Calu3 (cell line): ENCODE measurements at regions not wholly inside any gene's neighbourhood (a gene's known extent, or its start where the extent isn't known, plus 50 kb on each side); places are given as distances from the start of the nearest gene placed in this dataset.

Experiments used
- BruUV-seq: library from RNA; stranded (reverse); fragments of 400-500 nt; replicated peaks from 2 replicates; lab custom pipeline; 2021; lab: Mats Ljungman, UMichigan
- CTCF ChIA-PET: fragments of 300-600 bp; sonication (Branson Sonifier 250); formaldehyde crosslinking; loops from one replicate; lab custom pipeline; 2022; ENCODE audit warnings: antibody characterized with exemption; lab: Charles Lee
- DNase-seq: peaks from one replicate; pipeline ENCODE4 v3.0.0; 2022
- H3K27ac Mint-ChIP-seq: one replicate; pipeline ENCODE4 v1.8.0; 2022; ENCODE audit warnings: mixed read lengths; ENCODE audit not compliant: unreplicated experiment
- H3K27me3 Mint-ChIP-seq: one replicate; pipeline ENCODE4 v1.8.0; 2022; ENCODE audit warnings: mixed read lengths; ENCODE audit not compliant: unreplicated experiment
- H3K36me3 Mint-ChIP-seq: one replicate; pipeline ENCODE4 v1.8.0; 2022; ENCODE audit warnings: mild to moderate bottlenecking, moderate library complexity, mixed read lengths; ENCODE audit not compliant: insufficient read depth, unreplicated experiment
- H3K4me1 Mint-ChIP-seq: one replicate; pipeline ENCODE4 v1.8.0; 2022; ENCODE audit warnings: mild to moderate bottlenecking, low read depth, mixed read lengths; ENCODE audit not compliant: unreplicated experiment
- H3K4me3 Mint-ChIP-seq: one replicate; pipeline ENCODE4 v1.8.0; 2022; ENCODE audit warnings: mild to moderate bottlenecking, low read depth, moderate library complexity, mixed read lengths; ENCODE audit not compliant: unreplicated experiment
- H3K9me3 Mint-ChIP-seq: one replicate; pipeline ENCODE4 v1.8.0; 2022; ENCODE audit warnings: low read depth, mixed read lengths; ENCODE audit not compliant: unreplicated experiment
- intact Hi-C: fragments of 100-400 bp; cut with micrococcal nuclease; formaldehyde crosslinking; loops from one replicate; pipeline ENCODE4 v1.10.0; 2022; ENCODE audit not compliant: unreplicated experiment
- TF ChIP-seq, protein P1 (sequence below): fragments of 200-600 bp; IDR thresholded peaks from one replicate; pipeline ENCODE4 v1.8.0; 2022; ENCODE audit warnings: antibody characterized with exemption; ENCODE audit not compliant: unreplicated experiment

GRCh38 chr1:157226739-157227138, 88.5 kb upstream of the ETV3 start:
- H3K36me3 Mint-ChIP-seq, result no peaks in the 10 kb centered on the region
- BruUV-seq, result no TSS peak
- intact Hi-C loops, result no loop called here
- TF ChIP-seq, protein P1, sequence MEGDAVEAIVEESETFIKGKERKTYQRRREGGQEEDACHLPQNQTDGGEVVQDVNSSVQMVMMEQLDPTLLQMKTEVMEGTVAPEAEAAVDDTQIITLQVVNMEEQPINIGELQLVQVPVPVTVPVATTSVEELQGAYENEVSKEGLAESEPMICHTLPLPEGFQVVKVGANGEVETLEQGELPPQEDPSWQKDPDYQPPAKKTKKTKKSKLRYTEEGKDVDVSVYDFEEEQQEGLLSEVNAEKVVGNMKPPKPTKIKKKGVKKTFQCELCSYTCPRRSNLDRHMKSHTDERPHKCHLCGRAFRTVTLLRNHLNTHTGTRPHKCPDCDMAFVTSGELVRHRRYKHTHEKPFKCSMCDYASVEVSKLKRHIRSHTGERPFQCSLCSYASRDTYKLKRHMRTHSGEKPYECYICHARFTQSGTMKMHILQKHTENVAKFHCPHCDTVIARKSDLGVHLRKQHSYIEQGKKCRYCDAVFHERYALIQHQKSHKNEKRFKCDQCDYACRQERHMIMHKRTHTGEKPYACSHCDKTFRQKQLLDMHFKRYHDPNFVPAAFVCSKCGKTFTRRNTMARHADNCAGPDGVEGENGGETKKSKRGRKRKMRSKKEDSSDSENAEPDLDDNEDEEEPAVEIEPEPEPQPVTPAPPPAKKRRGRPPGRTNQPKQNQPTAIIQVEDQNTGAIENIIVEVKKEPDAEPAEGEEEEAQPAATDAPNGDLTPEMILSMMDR, result no peak
- H3K4me3 Mint-ChIP-seq, result no peak overlapping the region
- no peak for DNase-seq
- CTCF ChIA-PET, result no interaction called here
- no peaks in the 10 kb centered on the region for H3K9me3 Mint-ChIP-seq
- H3K27me3 Mint-ChIP-seq, result no peaks in the 10 kb centered on the region
- peaks cover 2% of the 10 kb centered on the region for H3K4me1 Mint-ChIP-seq
- no peak overlapping the region for H3K27ac Mint-ChIP-seq

DNA sequence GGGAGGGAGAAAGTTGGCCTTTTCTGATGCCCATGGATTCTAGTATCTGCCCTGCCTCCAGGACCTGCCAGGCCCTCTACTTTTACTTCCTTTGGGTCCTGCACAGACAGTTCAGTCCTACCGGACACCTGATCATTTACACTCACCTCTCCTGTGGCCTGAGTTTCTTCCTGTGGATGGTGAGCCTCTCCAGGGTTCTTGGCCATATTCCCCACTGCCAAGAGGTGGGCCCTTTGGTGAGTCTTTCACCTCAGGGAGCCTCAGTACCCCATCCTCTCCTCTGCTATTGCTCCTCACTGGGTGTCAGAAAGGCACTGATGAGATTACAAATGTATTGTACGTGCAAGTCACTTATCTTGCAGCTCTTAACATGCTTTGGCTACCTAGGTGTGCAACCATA, 81.4 kb upstream of the ETV3 start:
- intact Hi-C loops, result no loop called here
- no peaks in the 10 kb centered on the region for H3K9me3 Mint-ChIP-seq
- CTCF ChIA-PET, result no interaction called here
- H3K27me3 Mint-ChIP-seq, result peaks cover 42% of the 10 kb centered on the region
- DNase-seq, result no peak
- H3K36me3 Mint-ChIP-seq, result no peaks in the 10 kb centered on the region
- no TSS peak for BruUV-seq
- TF ChIP-seq, protein P1, result no peak
- H3K4me1 Mint-ChIP-seq, result no peaks in the 10 kb centered on the region
- H3K27ac Mint-ChIP-seq, result no peak overlapping the region
- no peak overlapping the region for H3K4me3 Mint-ChIP-seq

DNA sequence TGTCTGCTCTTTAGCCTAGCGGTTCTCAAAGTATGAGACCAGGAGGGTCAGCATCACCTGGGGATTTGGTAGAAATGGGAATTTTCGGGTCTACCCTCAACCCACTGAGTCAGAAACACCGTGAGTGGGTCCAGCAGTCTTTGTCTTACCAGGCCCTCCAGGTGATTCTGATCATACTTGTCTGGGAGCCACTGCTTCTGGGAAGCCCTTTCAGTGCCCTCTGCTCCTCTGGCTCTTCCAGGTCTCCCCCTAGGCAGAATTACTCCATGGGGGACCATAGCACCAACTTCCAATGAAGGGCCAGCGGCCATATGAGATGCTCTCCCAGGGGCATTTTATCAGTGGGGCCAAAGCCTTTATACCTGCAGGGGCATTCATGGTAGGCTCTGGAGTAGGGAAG, 81.0 kb upstream of the ETV3 start:
- TF ChIP-seq, protein P1, result no peak
- Mint-ChIP-seq H3K4me3 (no peak overlapping the region), H3K9me3 (no peaks in the 10 kb centered on the region), H3K36me3 (no peaks in the 10 kb centered on the region), H3K4me1 (no peaks in the 10 kb centered on the region), H3K27ac (no peak overlapping the region), H3K27me3 (peaks cover 46% of the 10 kb centered on the region)
- intact Hi-C loops, result no loop called here
- BruUV-seq, result no TSS peak
- DNase-seq, result no peak
- CTCF ChIA-PET, result no interaction called here

DNA sequence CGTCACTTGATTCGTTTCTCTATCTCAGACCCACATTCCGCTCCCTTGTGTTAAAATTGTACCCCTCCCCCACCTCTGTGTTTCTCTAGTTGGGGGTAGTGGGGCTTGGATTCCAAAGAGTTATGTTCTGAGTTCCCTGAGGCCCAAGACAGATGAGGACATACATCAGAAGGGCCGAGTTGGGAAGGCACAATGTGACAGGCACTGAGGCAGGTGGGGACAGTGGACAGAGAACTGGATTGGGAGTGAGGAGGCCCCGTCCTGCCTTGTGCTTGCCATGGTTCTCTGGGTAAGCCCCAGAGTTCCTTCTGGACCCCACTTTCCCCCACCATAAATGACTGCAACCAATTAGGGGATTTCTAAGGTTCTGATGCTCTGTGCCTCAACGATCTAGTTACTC, 80.5 kb upstream of the ETV3 start:
- H3K36me3 Mint-ChIP-seq, result no peaks in the 10 kb centered on the region
- no peak for DNase-seq
- intact Hi-C loops, result no loop called here
- TF ChIP-seq, protein P1, result no peak
- peaks cover 51% of the 10 kb centered on the region for H3K27me3 Mint-ChIP-seq
- H3K4me1 Mint-ChIP-seq, result no peaks in the 10 kb centered on the region
- CTCF ChIA-PET, result no interaction called here
- peaks cover 2% of the 10 kb centered on the region for H3K9me3 Mint-ChIP-seq
- H3K4me3 Mint-ChIP-seq, result no peak overlapping the region
- no peak overlapping the region for H3K27ac Mint-ChIP-seq
- BruUV-seq, result no TSS peak
